ENCODE measurements at regions not wholly inside any gene's neighbourhood (a gene's known extent, or its start where the extent isn't known, plus 50 kb on each side); places are given as distances from the start of the nearest gene placed in this dataset.

- 85 to 86% methylated on average over 16 of the region's 16 CpGs for WGBS, 2 experiments (ENCODE audit: low coverage in 1 of 2, low lambda C conversion rate in 2 of 2, missing lambda C conversion rate in 2 of 2)
- H3F3A ChIP-seq (ENCODE audit: insufficient read depth) = no peaks in the 10 kb centered on the region
- no peak overlapping the region for H3K4me2 ChIP-seq (ENCODE audit: unreplicated experiment)
- no peaks in the 10 kb centered on the region for H3K27me3 ChIP-seq (replicated peaks; ENCODE audit: insufficient read depth)
- H3K9ac ChIP-seq = no peak overlapping the region
- no peaks in the 10 kb centered on the region for H4K20me1 ChIP-seq (ENCODE audit: insufficient read depth)
- H3K27ac ChIP-seq = no peak overlapping the region
- no peaks in the 10 kb centered on the region for H3K79me2 ChIP-seq (ENCODE audit: insufficient read depth)
- H3K4me3 ChIP-seq = no peak overlapping the region
- no peaks in the 10 kb centered on the region for H3K9me3 ChIP-seq (ENCODE audit: low read depth)
- TF ChIP-seq EZH2phosphoT487 (IDR thresholded peaks at IDR 0.05; ENCODE audit: insufficient read depth, low read depth) (no peak), EZH2 (IDR thresholded peaks at IDR 0.05; ENCODE audit: insufficient read depth, poor library complexity, severe bottlenecking) (no peak)
- H3K4me1 ChIP-seq (ENCODE audit: insufficient read depth) = peaks cover 8% of the 10 kb centered on the region; the same call in 1 of the 2 replicates
- H3K36me3 ChIP-seq (ENCODE audit: low read depth) = no peaks in the 10 kb centered on the region
- in situ Hi-C loops (cut with MboI) = no loop called here
- DNase-seq = no peak
- no peaks in the 10 kb centered on the region for H3K9me2 ChIP-seq (ENCODE audit: insufficient read depth)
- no peak overlapping the region for H2AFZ ChIP-seq
Observed at GRCh38 chr2:72031346-72032110, 116.1 kb downstream of the CYP26B1 start.

- Histone ChIP-seq H3K4me2 (ENCODE audit: unreplicated experiment) (no peak overlapping the region), H4K20me1 (ENCODE audit: insufficient read depth) (no peaks in the 10 kb centered on the region), H3K36me3 (ENCODE audit: low read depth) (no peaks in the 10 kb centered on the region), H3K9ac (no peak overlapping the region), H3K9me2 (ENCODE audit: insufficient read depth) (no peaks in the 10 kb centered on the region), H3K27ac (no peak overlapping the region), H2AFZ (no peak overlapping the region), H3K27me3 (replicated peaks; ENCODE audit: insufficient read depth) (no peaks in the 10 kb centered on the region), H3F3A (ENCODE audit: insufficient read depth) (no peaks in the 10 kb centered on the region), H3K4me3 (no peak overlapping the region), H3K4me1 (ENCODE audit: insufficient read depth) (no peaks in the 10 kb centered on the region), H3K79me2 (ENCODE audit: insufficient read depth) (no peaks in the 10 kb centered on the region), H3K9me3 (ENCODE audit: low read depth) (no peaks in the 10 kb centered on the region)
- in situ Hi-C loops (cut with MboI) = no loop called here
- no peak for DNase-seq
- no peak for TF ChIP-seq EZH2phosphoT487 (IDR thresholded peaks at IDR 0.05; ENCODE audit: insufficient read depth, low read depth)
- TF ChIP-seq EZH2 (IDR thresholded peaks at IDR 0.05; ENCODE audit: insufficient read depth, poor library complexity, severe bottlenecking) = no peak
- 45 to 53% methylated on average over 5 of the region's 5 CpGs for WGBS, 2 experiments (ENCODE audit: low coverage in 1 of 2, low lambda C conversion rate in 2 of 2, missing lambda C conversion rate in 2 of 2)
Observed at GRCh38 chr2:72028996-72029395, 118.7 kb downstream of the CYP26B1 start.

- no peak for TF ChIP-seq EZH2 (IDR thresholded peaks at IDR 0.05; ENCODE audit: insufficient read depth, poor library complexity, severe bottlenecking)
- no peak for TF ChIP-seq EZH2phosphoT487 (IDR thresholded peaks at IDR 0.05; ENCODE audit: insufficient read depth, low read depth)
- Histone ChIP-seq H3K27ac (no peak overlapping the region), H3K36me3 (ENCODE audit: low read depth) (no peaks in the 10 kb centered on the region), H3K9me2 (ENCODE audit: insufficient read depth) (no peaks in the 10 kb centered on the region), H3K4me3 (no peak overlapping the region), H3K4me2 (ENCODE audit: unreplicated experiment) (no peak overlapping the region), H3F3A (ENCODE audit: insufficient read depth) (no peaks in the 10 kb centered on the region), H4K20me1 (ENCODE audit: insufficient read depth) (no peaks in the 10 kb centered on the region), H3K79me2 (ENCODE audit: insufficient read depth) (no peaks in the 10 kb centered on the region), H3K4me1 (ENCODE audit: insufficient read depth) (no peaks in the 10 kb centered on the region), H2AFZ (no peak overlapping the region), H3K9me3 (ENCODE audit: low read depth) (no peaks in the 10 kb centered on the region), H3K27me3 (replicated peaks; ENCODE audit: insufficient read depth) (no peaks in the 10 kb centered on the region), H3K9ac (no peak overlapping the region)
- DNase-seq = no peak
- in situ Hi-C loops (cut with MboI) = no loop called here
- WGBS, 2 experiments (ENCODE audit: low coverage in 1 of 2, low lambda C conversion rate in 2 of 2, missing lambda C conversion rate in 2 of 2) = 78 to 87% methylated on average over 12 of the region's 12 CpGs
Observed at GRCh38 chr2:72028351-72028995, 119.2 kb downstream of the CYP26B1 start.

- Histone ChIP-seq H3K9me2 (ENCODE audit: insufficient read depth) (no peaks in the 10 kb centered on the region), H3K4me3 (no peak overlapping the region), H3K9me3 (ENCODE audit: low read depth) (no peaks in the 10 kb centered on the region), H3F3A (ENCODE audit: insufficient read depth) (no peaks in the 10 kb centered on the region), H3K4me2 (ENCODE audit: unreplicated experiment) (no peak overlapping the region), H3K27ac (no peak overlapping the region), H3K79me2 (ENCODE audit: insufficient read depth) (no peaks in the 10 kb centered on the region), H2AFZ (no peak overlapping the region), H3K36me3 (ENCODE audit: low read depth) (no peaks in the 10 kb centered on the region), H4K20me1 (ENCODE audit: insufficient read depth) (no peaks in the 10 kb centered on the region), H3K4me1 (ENCODE audit: insufficient read depth) (no peaks in the 10 kb centered on the region), H3K27me3 (replicated peaks; ENCODE audit: insufficient read depth) (no peaks in the 10 kb centered on the region), H3K9ac (no peak overlapping the region)
- DNase-seq = peak; percentile 40
- in situ Hi-C loops (cut with MboI) = no loop called here
- TF ChIP-seq EZH2phosphoT487 (IDR thresholded peaks at IDR 0.05; ENCODE audit: insufficient read depth, low read depth) = no peak
- TF ChIP-seq EZH2 (IDR thresholded peaks at IDR 0.05; ENCODE audit: insufficient read depth, poor library complexity, severe bottlenecking) = no peak
- 82% methylated on average over 12 to 13 of the region's 13 CpGs for WGBS, 2 experiments (ENCODE audit: low coverage in 1 of 2, low lambda C conversion rate in 2 of 2, missing lambda C conversion rate in 2 of 2)
Observed at GRCh38 chr2:72027426-72028161, 120.1 kb downstream of the CYP26B1 start.

Measured in GM23248 (cell line).